OCI-LY3 (cell line): ENCODE measurements at regions not wholly inside any gene's neighbourhood (a gene's known extent, or its start where the extent isn't known, plus 50 kb on each side); places are given as distances from the start of the nearest gene placed in this dataset.

Experiments used
- CTCF ChIP-seq: fragments of 200-600, 300-600 bp; sonication (generic); IDR thresholded peaks from 2 replicates; pipeline ENCODE4 v1.5.1; 2014; ENCODE audit warnings: antibody characterized with exemption, low read length, low read depth
- EZH2phosphoT487 ChIP-seq: fragments of 200-600 bp; shearing (Covaris generic); IDR thresholded peaks from 2 replicates; pipeline ENCODE4 v1.6.1; 2018; ENCODE audit warnings: antibody characterized with exemption, mixed run types, low read depth

GRCh38 chr9:110049699-110050450 is 158.1 kb downstream of the C9orf152 start:
- no peak for TF ChIP-seq CTCF
- TF ChIP-seq EZH2phosphoT487, result no peak
